ENCODE measurements at regions not wholly inside any gene's neighbourhood (a gene's known extent, or its start where the extent isn't known, plus 50 kb on each side); places are given as distances from the start of the nearest gene placed in this dataset.
A peak's percentile ranks its signal among the peaks of the same experiment; 100 is the strongest.
"Not testable (repeated sequence)": the region's sequence is repeated elsewhere in the genome, so short reads cannot be mapped to it uniquely, and the experiment has no call there.

DNA sequence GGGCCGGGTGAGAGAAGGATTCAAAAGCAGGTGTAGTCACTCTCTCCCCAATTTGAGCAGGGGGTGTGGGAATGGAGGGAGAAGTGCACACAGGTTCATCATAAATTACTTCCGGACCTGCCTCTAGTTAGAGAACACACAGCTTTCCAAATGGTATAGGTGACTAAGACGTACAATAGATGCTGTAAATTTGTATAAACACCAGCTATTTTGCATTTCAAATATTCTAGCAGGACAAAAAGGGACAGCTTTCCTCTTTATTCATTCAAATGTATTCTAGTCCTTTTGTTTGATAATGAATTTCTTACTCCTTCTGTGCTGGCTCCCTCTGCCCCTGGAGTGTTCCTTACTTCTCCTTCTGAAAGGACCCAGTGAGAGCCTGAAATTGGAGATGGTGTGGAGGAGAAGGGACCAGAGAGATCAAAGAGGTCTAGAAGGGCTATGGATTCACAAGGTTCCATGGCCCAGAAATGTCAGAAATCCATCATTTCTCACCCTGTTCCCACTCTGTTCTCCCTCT is 53.2 kb upstream of the SH3BP4 start:
- DNase-seq (ENCODE audit: low spot score): no peak

DNA sequence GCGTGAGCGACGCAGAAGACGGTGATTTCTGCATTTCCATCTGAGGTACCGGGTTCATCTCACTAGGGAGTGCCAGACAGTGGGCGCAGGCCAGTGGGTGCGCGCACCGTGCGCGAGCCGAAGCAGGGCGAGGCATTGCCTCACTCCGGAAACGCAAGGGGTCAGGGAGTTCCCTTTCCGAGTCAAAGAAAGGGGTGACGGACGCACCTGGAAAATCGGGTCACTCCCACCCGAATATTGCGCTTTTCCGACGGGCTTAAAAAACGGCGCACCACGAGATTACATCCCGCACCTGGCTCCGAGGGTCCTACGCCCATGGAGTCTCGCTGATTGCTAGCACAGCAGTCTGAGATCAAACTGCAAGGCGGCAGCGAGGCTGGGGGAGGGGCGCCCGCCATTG is 63.4 kb upstream of the SH3BP4 start:
- not testable (repeated sequence) for DNase-seq (ENCODE audit: low spot score)

DNA sequence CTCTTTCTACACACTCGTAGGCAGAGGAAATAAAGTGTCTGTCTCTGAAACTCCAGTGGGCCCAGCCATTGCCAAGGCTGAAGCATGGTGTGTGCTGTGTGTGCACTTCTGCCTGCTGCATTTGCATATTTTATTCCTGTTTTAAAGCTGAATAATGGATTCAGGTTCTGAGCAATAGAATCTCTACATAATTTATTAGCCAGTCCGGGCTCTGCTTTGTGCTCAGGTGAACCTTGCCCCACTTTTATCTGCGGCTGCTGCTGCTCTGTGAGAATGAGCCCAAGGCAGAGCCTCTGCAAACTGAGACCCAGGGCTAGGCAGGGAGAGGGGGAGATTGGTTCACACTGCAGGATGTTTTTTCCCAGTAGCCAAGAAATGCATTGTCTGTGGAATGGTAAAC is 64.6 kb upstream of the SH3BP4 start:
- no peak for DNase-seq (ENCODE audit: low spot score)

- DNase-seq (ENCODE audit: low spot score): no peak
These were observed 65.9 kb upstream of the SH3BP4 start for GRCh38 chr2:234885886-234886285.

DNA sequence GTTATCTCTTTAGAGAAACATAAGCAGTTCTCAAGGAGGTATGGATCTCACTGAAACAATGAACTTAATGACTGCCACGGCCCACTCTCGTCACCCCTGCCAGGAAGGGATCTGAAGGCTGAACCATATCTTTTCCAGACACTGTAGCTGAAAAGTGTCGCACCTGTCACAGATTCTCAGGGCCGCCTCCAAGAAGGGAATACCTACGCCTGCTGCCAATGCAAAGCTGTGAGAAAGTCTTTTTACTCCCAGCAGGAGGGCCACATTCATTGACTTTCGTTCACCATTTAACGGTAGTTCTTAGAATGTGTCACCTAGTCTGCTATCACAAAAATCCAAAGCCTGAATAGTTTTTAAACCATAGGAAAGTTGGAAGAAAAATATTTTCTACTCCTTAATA is 66.7 kb upstream of the SH3BP4 start:
- no peak for DNase-seq (ENCODE audit: low spot score)

- DNase-seq (ENCODE audit: low spot score): no peak
These were observed 67.2 kb upstream of the SH3BP4 start for GRCh38 chr2:234884591-234884990.

GRCh38 chr2:234881413-234882241 is 70.2 kb upstream of the SH3BP4 start:
- peak; percentile 96 for DNase-seq (ENCODE audit: low spot score)

DNA sequence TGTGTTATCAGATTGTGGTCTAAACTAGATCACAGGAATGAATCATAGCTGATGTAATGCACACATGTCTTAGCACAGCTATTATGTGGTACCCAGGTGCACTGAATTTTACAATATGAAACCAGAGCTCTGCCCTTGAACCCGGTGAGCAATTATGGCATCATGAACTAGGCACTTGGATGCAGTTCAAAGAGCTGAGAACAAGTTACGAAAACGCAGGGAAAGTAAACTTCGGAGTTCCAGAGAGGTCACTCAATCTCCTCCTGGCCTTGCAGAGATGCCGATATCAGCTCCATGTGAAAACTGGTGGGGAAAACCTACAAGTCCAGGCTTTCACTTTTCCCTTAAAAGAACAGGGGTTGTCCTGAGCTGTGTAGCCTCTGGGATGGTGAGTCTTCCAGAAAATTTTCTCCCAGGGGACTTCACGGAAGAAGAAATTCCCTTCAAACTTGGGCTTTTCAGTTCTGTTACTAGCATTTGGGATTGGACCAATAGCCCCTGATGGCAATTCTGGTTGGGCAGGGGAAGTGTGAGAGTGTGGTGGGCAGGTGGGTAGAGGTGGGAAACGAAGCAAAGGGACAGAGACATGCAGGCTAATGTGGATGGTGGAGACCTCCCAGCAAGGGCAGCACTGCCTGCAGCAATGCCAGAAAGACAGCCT is 71.1 kb upstream of the SH3BP4 start:
- peak; percentile 96 for DNase-seq (ENCODE audit: low spot score)

- DNase-seq (ENCODE audit: low spot score): peak; percentile 94
These were observed 72.0 kb upstream of the SH3BP4 start for GRCh38 chr2:234879671-234880455.

DNA sequence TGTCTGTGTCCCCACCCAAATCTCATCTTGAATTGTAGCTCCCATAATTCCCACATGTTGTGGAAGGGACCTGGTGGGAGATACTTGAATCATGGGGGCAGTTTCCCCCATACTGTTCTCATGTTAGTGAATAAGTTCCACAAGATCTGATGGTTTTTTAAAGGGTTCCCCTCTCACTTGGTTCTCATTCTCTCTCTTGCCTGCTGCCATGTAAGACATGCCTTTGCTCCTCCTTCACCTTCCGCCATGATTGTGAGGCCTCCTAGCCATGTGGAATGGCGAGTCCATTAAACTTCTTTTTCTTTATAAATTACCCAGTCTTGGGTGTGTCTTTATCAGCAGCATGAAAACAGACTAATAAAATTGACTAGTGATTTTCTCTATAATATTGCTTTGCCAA is 75.2 kb upstream of the SH3BP4 start:
- not testable (repeated sequence) for DNase-seq (ENCODE audit: low spot score)

DNA sequence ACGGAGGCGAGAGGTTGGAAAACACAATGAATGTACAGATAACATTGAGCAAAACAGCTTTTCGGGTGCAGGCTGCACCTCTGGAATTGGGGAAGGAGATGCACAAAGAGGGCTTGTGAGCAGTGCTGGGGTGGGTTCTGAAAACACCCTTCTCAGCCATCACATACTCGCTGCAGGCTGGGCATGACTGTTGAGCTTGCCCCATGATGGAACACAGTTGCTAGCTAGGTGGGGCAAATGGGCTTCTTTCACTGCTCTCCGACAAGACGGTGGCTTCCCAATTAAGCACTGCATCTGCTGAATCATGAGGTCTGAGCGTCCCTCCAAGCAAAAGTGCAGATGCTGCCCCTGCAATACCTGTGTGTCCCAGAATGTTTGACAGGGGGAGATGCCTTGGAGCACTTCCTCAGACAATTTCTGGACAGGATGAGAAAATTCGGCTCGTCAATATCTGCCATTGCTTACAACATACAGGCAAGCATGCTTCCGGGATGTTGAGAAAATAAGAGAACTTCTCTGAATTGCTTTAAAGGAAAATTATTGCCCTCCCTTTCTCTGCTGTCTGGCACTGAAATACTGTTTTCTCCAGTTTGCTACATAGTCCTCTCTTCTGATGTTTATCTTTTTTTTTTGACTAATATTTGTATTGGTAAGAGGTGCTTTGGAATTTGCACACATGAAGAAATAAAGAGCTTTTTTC is 77.3 kb upstream of the SH3BP4 start:
- DNase-seq (ENCODE audit: low spot score): no peak

DNA sequence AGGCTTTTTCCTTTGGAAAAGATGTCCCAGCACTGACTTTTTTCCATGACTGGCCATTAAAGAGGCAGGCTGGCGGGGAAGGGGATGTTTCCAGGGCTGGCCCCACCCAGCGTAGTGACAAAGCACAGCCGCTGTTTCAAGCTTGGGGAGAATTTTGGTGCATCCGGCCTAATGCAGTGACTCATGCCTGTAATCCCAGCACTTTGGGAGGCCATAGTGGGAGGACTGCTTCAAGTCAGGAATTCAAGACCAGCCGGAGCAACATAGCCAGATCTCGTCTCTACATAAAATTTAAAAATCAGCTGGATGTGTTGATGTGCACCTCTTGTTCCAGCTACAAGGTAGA is 78.0 kb upstream of the SH3BP4 start:
- DNase-seq (ENCODE audit: low spot score): peak; percentile 75

DNA sequence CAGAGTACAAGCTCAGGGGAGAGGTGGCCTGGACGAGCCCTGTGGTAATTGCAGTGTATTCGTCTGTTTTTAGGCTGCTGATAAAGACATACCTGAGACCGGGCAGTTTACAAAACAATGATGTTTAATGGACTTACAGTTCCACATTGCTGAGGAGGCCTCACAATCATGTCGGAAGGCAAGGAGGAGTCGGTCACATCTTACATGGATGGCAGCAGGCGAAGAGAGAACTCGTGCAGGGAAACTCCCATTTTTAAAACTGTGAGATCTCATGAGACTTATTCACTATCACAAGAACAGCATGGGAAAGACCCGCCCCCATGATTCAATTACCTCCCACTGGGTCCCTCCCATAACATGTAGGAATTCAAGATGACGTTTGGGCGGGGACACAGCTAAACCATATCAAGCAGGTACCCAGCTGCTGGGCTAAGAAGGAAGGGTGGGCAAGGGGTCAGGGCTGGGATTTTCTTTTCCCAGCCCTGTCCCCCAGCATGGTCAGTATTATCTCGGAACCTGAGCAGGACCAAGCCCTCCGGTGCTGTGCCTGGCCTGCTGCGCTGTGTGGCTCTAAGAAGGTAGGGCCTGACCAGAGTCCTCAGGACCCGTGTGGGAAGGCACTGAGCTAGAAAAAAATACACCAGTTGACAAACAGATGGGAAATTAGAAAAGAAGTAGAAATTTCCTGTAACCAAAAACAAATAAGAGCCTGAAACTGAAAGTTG is 78.6 kb upstream of the SH3BP4 start:
- no peak for DNase-seq (ENCODE audit: low spot score)

GRCh38 chr2:234869969-234870368 is 81.8 kb upstream of the SH3BP4 start:
- no peak for DNase-seq (ENCODE audit: low spot score)

DNA sequence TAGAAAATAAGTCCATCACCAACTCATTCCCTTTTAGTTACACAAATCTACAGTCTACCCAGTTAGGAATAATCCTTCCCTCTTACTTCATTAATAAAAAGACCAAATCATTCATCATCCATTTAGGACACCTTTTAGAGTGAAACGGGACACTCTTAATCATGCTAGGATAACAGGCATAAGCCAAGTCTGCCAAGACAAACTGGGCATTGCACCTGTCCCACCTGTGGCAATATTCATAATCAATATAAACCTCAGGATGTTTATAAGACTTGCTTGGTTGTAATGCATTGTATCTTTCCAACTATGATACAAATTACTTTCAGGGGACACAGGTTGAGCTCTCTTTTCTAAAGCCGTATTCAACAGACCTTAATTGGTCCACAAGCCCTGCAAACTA is 82.7 kb upstream of the SH3BP4 start:
- DNase-seq (ENCODE audit: low spot score): no peak

GRCh38 chr2:234867882-234868285 is 83.9 kb upstream of the SH3BP4 start:
- no peak for DNase-seq (ENCODE audit: low spot score)

- DNase-seq (ENCODE audit: low spot score): no peak
These were observed 86.2 kb upstream of the SH3BP4 start for GRCh38 chr2:234865586-234865985.

- DNase-seq (ENCODE audit: low spot score): no peak
These were observed 86.8 kb upstream of the SH3BP4 start for GRCh38 chr2:234865040-234865439.

- DNase-seq (ENCODE audit: low spot score): no peak
These were observed 87.3 kb upstream of the SH3BP4 start for GRCh38 chr2:234864506-234864905.

DNA sequence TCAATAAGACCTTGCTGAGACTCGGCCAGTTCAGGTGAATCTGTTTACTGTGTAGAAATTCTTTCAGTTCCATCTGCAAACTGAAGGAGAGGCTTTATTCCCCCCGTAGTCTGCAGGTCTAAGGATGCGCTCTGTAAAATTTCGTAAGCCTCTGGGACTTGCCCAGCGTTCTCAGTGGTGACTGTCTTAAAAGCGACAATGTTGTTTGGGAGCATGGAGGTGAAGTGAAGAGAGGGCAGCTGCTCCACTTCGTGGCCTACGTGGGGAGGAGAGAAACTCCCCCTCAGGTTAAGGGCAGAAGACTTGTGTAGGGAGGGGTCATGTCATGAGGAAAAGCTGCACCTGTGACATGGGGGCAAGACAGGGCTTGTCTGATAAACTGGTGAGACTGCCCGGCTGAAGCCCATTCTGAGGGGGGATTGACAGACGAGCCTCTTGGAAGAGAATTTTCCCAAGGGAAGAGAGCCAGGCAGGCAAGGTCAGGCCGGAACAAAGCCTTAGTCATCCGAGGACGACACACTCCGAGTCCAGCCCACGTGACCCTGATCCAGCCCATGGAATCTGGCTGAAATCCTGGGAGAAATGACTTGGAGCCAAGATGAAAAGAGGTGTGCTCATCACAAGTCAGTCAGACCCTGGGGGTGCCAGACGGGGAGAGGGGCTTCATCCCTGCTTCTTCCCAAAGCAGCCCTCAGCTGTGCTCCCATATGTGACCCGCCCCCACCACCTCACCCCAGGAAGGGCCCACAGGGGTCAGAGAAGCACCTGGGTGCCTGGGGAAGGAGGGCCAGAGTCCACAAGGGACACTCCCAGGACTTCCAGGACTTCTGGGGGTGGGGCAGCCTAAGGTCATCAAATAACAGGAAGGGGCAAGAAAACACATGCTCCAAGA is 88.5 kb upstream of the SH3BP4 start:
- peak; percentile 89 for DNase-seq (ENCODE audit: low spot score)

Measured in A172 (cell line).